Large intestine (tissue), 3 donors: ENCODE measurements at regions not wholly inside any gene's neighbourhood (a gene's known extent, or its start where the extent isn't known, plus 50 kb on each side); places are given as distances from the start of the nearest gene placed in this dataset.

ENCODE experiments used
- DNase-seq, 2 donors: peaks; one replicate each; pipeline versions ENCODE4 v3.0.0 to v3.0.0-alpha.2; 2013
- H3K27ac ChIP-seq: one replicate; pipeline ENCODE4 v1.5.1; 2013; ENCODE audit warnings: low read length
- H3K27me3 ChIP-seq: 2 replicates; pipeline ENCODE4 v1.6.1; 2013; ENCODE audit warnings: low read length; ENCODE audit not compliant: control insufficient read depth, insufficient read depth
- H3K36me3 ChIP-seq: 2 replicates; pipeline ENCODE4 v1.6.1; 2013; ENCODE audit warnings: low read length; ENCODE audit not compliant: control insufficient read depth, insufficient read depth
- H3K4me1 ChIP-seq: one replicate; pipeline ENCODE4 v1.6.1; 2013; ENCODE audit warnings: low read length; ENCODE audit not compliant: control insufficient read depth, insufficient read depth
- H3K4me3 ChIP-seq: one replicate; pipeline ENCODE4 v1.5.1; 2013; ENCODE audit warnings: low read length
- H3K9me3 ChIP-seq: one replicate; pipeline ENCODE4 v1.6.1; 2013; ENCODE audit warnings: mild to moderate bottlenecking, low read depth, low read length, moderate library complexity; ENCODE audit not compliant: control insufficient read depth
- whole genome bisulfite sequencing: methylation state at CpG from one replicate; pipeline ENCODE4 v1.1.5; 2013; ENCODE audit warnings: low lambda C conversion rate; ENCODE audit not compliant: insufficient coverage; 5-methylcytosine and 5-hydroxymethylcytosine counted together

GRCh38 chr22:22158965-22159364 lies 85.6 kb upstream of the VPREB1 start:
- Histone ChIP-seq H3K4me3 (no peak overlapping the region), H3K27me3 (peaks cover 17% of the 10 kb centered on the region), H3K36me3 (no peaks in the 10 kb centered on the region), H3K9me3 (no peaks in the 10 kb centered on the region), H3K4me1 (peaks cover 3% of the 10 kb centered on the region), H3K27ac (no peak overlapping the region)
- DNase-seq: no peak
- no CpG with 5 or more reads among the region's 3 CpGs for WGBS

- no peaks in the 10 kb centered on the region for H3K36me3 ChIP-seq
- WGBS: 14% methylated on average over 4 of the region's 4 CpGs
- H3K9me3 ChIP-seq: no peaks in the 10 kb centered on the region
- H3K4me1 ChIP-seq: peaks cover 3% of the 10 kb centered on the region
- peaks cover 16% of the 10 kb centered on the region for H3K27me3 ChIP-seq
- no peak for DNase-seq
- H3K4me3 ChIP-seq: no peak overlapping the region
- no peak overlapping the region for H3K27ac ChIP-seq
Observed at GRCh38 chr22:22158207-22158816, 86.3 kb upstream of the VPREB1 start.

- no CpG with 5 or more reads among the region's 2 CpGs for WGBS
- H3K36me3 ChIP-seq: no peaks in the 10 kb centered on the region
- no peak for DNase-seq
- no peaks in the 10 kb centered on the region for H3K9me3 ChIP-seq
- H3K4me1 ChIP-seq: peaks cover 3% of the 10 kb centered on the region
- no peak overlapping the region for H3K27ac ChIP-seq
- H3K27me3 ChIP-seq: peaks cover 11% of the 10 kb centered on the region
- H3K4me3 ChIP-seq: no peak overlapping the region
Observed at GRCh38 chr22:22157348-22157725, 87.2 kb upstream of the VPREB1 start.

GRCh38 chr22:22156716-22157347 lies 87.8 kb upstream of the VPREB1 start:
- Histone ChIP-seq H3K36me3 (no peaks in the 10 kb centered on the region), H3K27me3 (peaks cover 10% of the 10 kb centered on the region), H3K4me1 (peaks cover 3% of the 10 kb centered on the region), H3K4me3 (peak overlapping the region; percentile 26), H3K27ac (no peak overlapping the region), H3K9me3 (no peaks in the 10 kb centered on the region)
- peak; percentile 66 to 68 for DNase-seq
- WGBS: no CpG with 5 or more reads among the region's 9 CpGs

- no peak for DNase-seq
- Histone ChIP-seq H3K27me3 (peaks cover 12% of the 10 kb centered on the region), H3K27ac (no peak overlapping the region), H3K36me3 (no peaks in the 10 kb centered on the region), H3K9me3 (no peaks in the 10 kb centered on the region), H3K4me1 (peaks cover 3% of the 10 kb centered on the region), H3K4me3 (no peak overlapping the region)
- 9% methylated on average over 2 of the region's 2 CpGs for WGBS
Observed at GRCh38 chr22:22156348-22156715, 88.3 kb upstream of the VPREB1 start.

GRCh38 chr22:22155607-22156006 lies 89.0 kb upstream of the VPREB1 start:
- Histone ChIP-seq H3K4me3 (no peak overlapping the region), H3K9me3 (no peaks in the 10 kb centered on the region), H3K36me3 (no peaks in the 10 kb centered on the region), H3K4me1 (peaks cover 3% of the 10 kb centered on the region), H3K27me3 (peaks cover 13% of the 10 kb centered on the region), H3K27ac (no peak overlapping the region)
- WGBS: no CpG with 5 or more reads among the region's 2 CpGs
- no peak for DNase-seq

GRCh38 chr22:22155146-22155545 lies 89.4 kb upstream of the VPREB1 start:
- Histone ChIP-seq H3K27ac (no peak overlapping the region), H3K4me1 (peaks cover 3% of the 10 kb centered on the region), H3K4me3 (no peak overlapping the region), H3K36me3 (no peaks in the 10 kb centered on the region), H3K9me3 (no peaks in the 10 kb centered on the region), H3K27me3 (peaks cover 14% of the 10 kb centered on the region)
- no peak for DNase-seq
- WGBS: no CpG with 5 or more reads among the region's 2 CpGs

GRCh38 chr22:22154040-22154439 lies 90.5 kb upstream of the VPREB1 start:
- peaks cover 17% of the 10 kb centered on the region for H3K27me3 ChIP-seq
- no peaks in the 10 kb centered on the region for H3K36me3 ChIP-seq
- WGBS: no CpG with 5 or more reads among the region's 1 CpG
- DNase-seq: no peak
- H3K4me1 ChIP-seq: peaks cover 3% of the 10 kb centered on the region
- H3K27ac ChIP-seq: no peak overlapping the region
- no peaks in the 10 kb centered on the region for H3K9me3 ChIP-seq
- no peak overlapping the region for H3K4me3 ChIP-seq

- no peak overlapping the region for H3K4me3 ChIP-seq
- WGBS: 90% methylated on average over 2 of the region's 2 CpGs
- H3K36me3 ChIP-seq: no peaks in the 10 kb centered on the region
- H3K9me3 ChIP-seq: no peaks in the 10 kb centered on the region
- no peak overlapping the region for H3K27ac ChIP-seq
- DNase-seq: no peak
- H3K27me3 ChIP-seq: peaks cover 23% of the 10 kb centered on the region
- no peaks in the 10 kb centered on the region for H3K4me1 ChIP-seq
Observed at GRCh38 chr22:22151308-22151707, 93.3 kb upstream of the VPREB1 start.

- H3K4me1 ChIP-seq: no peaks in the 10 kb centered on the region
- WGBS: no CpG with 5 or more reads among the region's 1 CpG
- no peaks in the 10 kb centered on the region for H3K9me3 ChIP-seq
- H3K27ac ChIP-seq: no peak overlapping the region
- no peaks in the 10 kb centered on the region for H3K36me3 ChIP-seq
- no peak overlapping the region for H3K4me3 ChIP-seq
- DNase-seq: no peak
- peaks cover 23% of the 10 kb centered on the region for H3K27me3 ChIP-seq
Observed at GRCh38 chr22:22150457-22150856, 94.1 kb upstream of the VPREB1 start.

GRCh38 chr22:22148905-22149304 lies 95.7 kb upstream of the VPREB1 start:
- Histone ChIP-seq H3K27ac (no peak overlapping the region), H3K4me1 (no peaks in the 10 kb centered on the region), H3K9me3 (no peaks in the 10 kb centered on the region), H3K4me3 (no peak overlapping the region), H3K27me3 (peaks cover 19% of the 10 kb centered on the region), H3K36me3 (no peaks in the 10 kb centered on the region)
- DNase-seq: no peak
- WGBS: 50% methylated on average over 1 of the region's 1 CpG
